ENCODE measurements at regions not wholly inside any gene's neighbourhood (a gene's known extent, or its start where the extent isn't known, plus 50 kb on each side); places are given as distances from the start of the nearest gene placed in this dataset.

DNA sequence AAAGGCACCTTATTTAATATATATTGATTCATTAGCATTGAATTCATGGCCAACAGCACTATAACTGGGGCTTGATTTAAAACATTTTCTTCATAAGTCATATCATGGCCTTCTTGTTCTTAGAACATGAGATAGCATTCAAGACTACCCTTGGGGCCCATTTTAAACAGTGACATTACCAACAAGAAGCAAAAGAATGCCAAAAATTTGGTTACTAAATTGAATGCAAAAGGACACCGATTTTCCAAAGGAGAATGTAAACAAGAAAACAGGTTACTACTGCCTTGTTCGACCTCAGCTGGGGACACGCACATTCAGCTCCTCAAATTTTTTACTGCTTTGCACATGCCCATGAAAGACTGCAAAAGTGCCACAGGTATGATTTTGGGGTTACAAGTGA, 219.4 kb upstream of the TLE4 start:
- Histone ChIP-seq H3K56ac (replicated peaks; ENCODE audit: insufficient read length, low read depth, low read length) (no peak overlapping the region), H4K5ac (ENCODE audit: insufficient read length, low read depth, low read length) (no peak overlapping the region), H3K27ac (ENCODE audit: low read depth, low read length) (no peak overlapping the region), H3K4me3 (ENCODE audit: extremely low read depth in 1 of 4, insufficient read depth in 2 of 4, low read depth in 3 of 4, low read length in 4 of 4) (peak overlapping the region in 1 of 4 experiments; percentile 10; a peak in 1 of 8 replicates), H2BK15ac (ENCODE audit: low read length) (no peak overlapping the region), H3K27me3 (replicated peaks in 1 of 4; ENCODE audit: control insufficient read depth in 3 of 4, extremely low read depth in 1 of 4, insufficient read depth in 3 of 4, low read length in 3 of 4) (no peaks in the 10 kb centered on the region), H3K4ac (replicated peaks; ENCODE audit: insufficient read length, low read depth, low read length) (no peak overlapping the region), H3K79me2 (ENCODE audit: control insufficient read depth in 1 of 2, insufficient read depth in 2 of 2, low read length in 2 of 2) (no peaks in the 10 kb centered on the region), H3K4me2 (ENCODE audit: insufficient read depth in 1 of 2, low read depth in 2 of 2, low read length in 2 of 2) (peak overlapping the region in 1 of 2 experiments; percentile 32; a peak in 1 of 4 replicates), H2BK20ac (ENCODE audit: low read length) (no peak overlapping the region), H3K9ac (replicated peaks in 1 of 4; ENCODE audit: extremely low read depth in 1 of 4, low read depth in 3 of 4, low read length in 3 of 4) (no peak overlapping the region), H2BK12ac (ENCODE audit: low read depth, low read length) (no peak overlapping the region), H3K79me1 (ENCODE audit: low read depth, low read length) (no peaks in the 10 kb centered on the region), H2AFZ (ENCODE audit: low read length) (no peak overlapping the region), H2BK5ac (ENCODE audit: low read depth, low read length) (no peak overlapping the region), H2BK120ac (replicated peaks; ENCODE audit: low read depth, low read length) (no peak overlapping the region), H3K23ac (ENCODE audit: insufficient read length) (no peak overlapping the region), H4K20me1 (replicated peaks in 1 of 2; ENCODE audit: control insufficient read depth in 1 of 2, insufficient read depth in 2 of 2, low read length in 2 of 2) (no peaks in the 10 kb centered on the region), H3K18ac (ENCODE audit: extremely low read depth, low read length) (no peak overlapping the region), H4K91ac (replicated peaks; ENCODE audit: insufficient read length, low read length) (no peak overlapping the region), H3K9me3 (ENCODE audit: insufficient read depth in 2 of 2, low read depth in 1 of 2, low read length in 1 of 2) (no peaks in the 10 kb centered on the region; a peak in 1 of 4 replicates), H3K4me1 (replicated peaks in 1 of 4; ENCODE audit: control insufficient read depth in 3 of 4, insufficient read depth in 4 of 4, low read length in 3 of 4) (peaks cover 0 to 5% (median 2%) of the 10 kb centered on the region in 4 experiments; a peak in 2 of 7 replicates), H4K8ac (ENCODE audit: extremely low read depth, insufficient read depth, low read length) (no peak overlapping the region), H3K14ac (ENCODE audit: insufficient read length) (no peak overlapping the region), H3K23me2 (ENCODE audit: low read depth, low read length) (no peaks in the 10 kb centered on the region; the same call in 1 of the 2 replicates), H3K36me3 (ENCODE audit: control insufficient read depth in 2 of 4, insufficient read depth in 4 of 4, low read length in 3 of 4) (no peaks in the 10 kb centered on the region), H2AK5ac (ENCODE audit: low read depth, low read length) (no peak overlapping the region)
- DNase-seq (ENCODE audit: low read depth in 1 of 2, low spot score in 2 of 2), result no peak
- CTCF ChIA-PET (ENCODE audit: partially characterized antibody), result no interaction called here
- POLR2A ChIA-PET (ENCODE audit: partially characterized antibody), result interaction anchor here (0.9 to 1.1 kb wide), 2 partner anchors 10 to 62 kb away, joined by 3 read pairs; no protein-coding TSS in a partner anchor
- TF ChIP-seq EP300 (IDR thresholded peaks at IDR 0.05; ENCODE audit: borderline replicate concordance in 1 of 2, low read depth in 2 of 2, low read length in 2 of 2) (no peak), TEAD4 (IDR thresholded peaks at IDR 0.05; ENCODE audit: low read depth, low read length) (peak; percentile 61; the same call in 1 of the 2 replicates), SP1 (IDR thresholded peaks at IDR 0.05; ENCODE audit: low read depth, low read length) (0 out of 2 replicates have a peak, but pooled peaks have one; percentile 25), POLR2AphosphoS5 (IDR thresholded peaks at IDR 0.05; ENCODE audit: low read depth, low read length) (no peak), YY1 (IDR thresholded peaks at IDR 0.05; ENCODE audit: low read depth, low read length) (peak; percentile 58; the same call in 1 of the 2 replicates)
- FAIRE-seq, result peak; percentile 55
- 54% methylated on average over 3 of the region's 3 CpGs; no CpG with 5 or more reads in 1 of the 2 experiments for WGBS, 2 experiments (ENCODE audit: extremely low coverage in 1 of 2, insufficient coverage in 1 of 2, insufficient read length in 1 of 2, insufficient replicate concordance in 2 of 2, low coverage in 1 of 2, low lambda C conversion rate in 2 of 2, missing lambda C conversion rate in 1 of 2)
